ENCODE measurements at regions not wholly inside any gene's neighbourhood (a gene's known extent, or its start where the extent isn't known, plus 50 kb on each side); places are given as distances from the start of the nearest gene placed in this dataset.
A peak's percentile ranks its signal among the peaks of the same experiment; 100 is the strongest.

GRCh38 chr11:59012398-59013265 is 73.3 kb downstream of the GLYATL1 start:
- DNase-seq (peak; percentile 73 to 95 (median 91)), ATAC-seq (peak; percentile 95 to 100 (median 98))
- H3K27me3 ChIP-seq = no peaks in the 10 kb centered on the region
- no peak overlapping the region for H3K4me3 ChIP-seq
- H3K4me1 ChIP-seq = peaks cover 0 to 37% (median 5%) of the 10 kb centered on the region in 4 donors
- TF ChIP-seq POLR2A (IDR thresholded peaks at IDR 0.05) = peak; percentile 36
- TF ChIP-seq, protein P1, sequence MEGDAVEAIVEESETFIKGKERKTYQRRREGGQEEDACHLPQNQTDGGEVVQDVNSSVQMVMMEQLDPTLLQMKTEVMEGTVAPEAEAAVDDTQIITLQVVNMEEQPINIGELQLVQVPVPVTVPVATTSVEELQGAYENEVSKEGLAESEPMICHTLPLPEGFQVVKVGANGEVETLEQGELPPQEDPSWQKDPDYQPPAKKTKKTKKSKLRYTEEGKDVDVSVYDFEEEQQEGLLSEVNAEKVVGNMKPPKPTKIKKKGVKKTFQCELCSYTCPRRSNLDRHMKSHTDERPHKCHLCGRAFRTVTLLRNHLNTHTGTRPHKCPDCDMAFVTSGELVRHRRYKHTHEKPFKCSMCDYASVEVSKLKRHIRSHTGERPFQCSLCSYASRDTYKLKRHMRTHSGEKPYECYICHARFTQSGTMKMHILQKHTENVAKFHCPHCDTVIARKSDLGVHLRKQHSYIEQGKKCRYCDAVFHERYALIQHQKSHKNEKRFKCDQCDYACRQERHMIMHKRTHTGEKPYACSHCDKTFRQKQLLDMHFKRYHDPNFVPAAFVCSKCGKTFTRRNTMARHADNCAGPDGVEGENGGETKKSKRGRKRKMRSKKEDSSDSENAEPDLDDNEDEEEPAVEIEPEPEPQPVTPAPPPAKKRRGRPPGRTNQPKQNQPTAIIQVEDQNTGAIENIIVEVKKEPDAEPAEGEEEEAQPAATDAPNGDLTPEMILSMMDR (IDR thresholded peaks at IDR 0.05) = no peak
- H3K36me3 ChIP-seq = no peaks in the 10 kb centered on the region
- H3K27ac ChIP-seq = peak overlapping the region; percentile 23 to 85 (median 77)
- WGBS (ENCODE audit: insufficient coverage, low coverage, low lambda C conversion rate, missing lambda C conversion rate) = 33% methylated on average over 4 of the region's 4 CpGs
- intact Hi-C loops (cut with DNase I) = no loop called here
- no peaks in the 10 kb centered on the region for H3K9me3 ChIP-seq

DNA sequence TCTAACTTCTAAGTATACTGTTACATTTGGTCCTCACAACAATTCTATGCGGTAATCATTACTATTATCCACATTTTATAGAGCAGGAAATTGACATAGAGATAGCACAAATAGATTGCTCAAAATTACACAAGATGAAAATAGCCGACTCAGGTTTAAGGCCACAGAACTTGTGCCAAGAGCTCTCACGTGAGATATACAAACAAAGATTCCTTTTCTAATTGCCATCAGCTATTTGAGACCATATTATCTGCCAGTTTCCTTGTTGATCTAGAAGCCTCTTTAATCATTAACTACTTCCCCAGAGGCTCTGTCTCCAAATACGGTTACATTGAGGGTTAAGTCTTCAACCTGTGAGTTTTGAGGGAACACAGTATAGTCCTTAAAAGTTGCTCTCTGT is 61.0 kb upstream of the GLYATL1B start:
- Histone ChIP-seq H3K9me3 (no peaks in the 10 kb centered on the region), H3K27ac (no peak overlapping the region), H3K36me3 (no peaks in the 10 kb centered on the region), H3K4me1 (peaks cover 0 to 12% (median 4%) of the 10 kb centered on the region in 4 donors), H3K27me3 (no peaks in the 10 kb centered on the region), H3K4me3 (no peak overlapping the region)
- 19% methylated on average over 4 of the region's 4 CpGs for WGBS (ENCODE audit: insufficient coverage, low coverage, low lambda C conversion rate, missing lambda C conversion rate)
- ATAC-seq (peak; percentile 84 to 97 (median 94)), DNase-seq (peak in 1 of 3 donors; percentile 72)
- no peak for TF ChIP-seq POLR2A (IDR thresholded peaks at IDR 0.05)
- TF ChIP-seq, protein P1 (IDR thresholded peaks at IDR 0.05) = no peak
- intact Hi-C loops (cut with DNase I) = no loop called here

- Histone ChIP-seq H3K4me3 (no peak overlapping the region), H3K9me3 (no peaks in the 10 kb centered on the region), H3K27ac (no peak overlapping the region), H3K27me3 (no peaks in the 10 kb centered on the region), H3K4me1 (peaks cover 0 to 12% (median 4%) of the 10 kb centered on the region in 4 donors), H3K36me3 (no peaks in the 10 kb centered on the region)
- 69% methylated on average over 5 of the region's 5 CpGs for WGBS (ENCODE audit: insufficient coverage, low coverage, low lambda C conversion rate, missing lambda C conversion rate)
- DNase-seq (no peak), ATAC-seq (no peak)
- TF ChIP-seq POLR2A (IDR thresholded peaks at IDR 0.05) = no peak
- TF ChIP-seq, protein P1 (IDR thresholded peaks at IDR 0.05) = no peak
- intact Hi-C loops (cut with DNase I) = no loop called here
Observed at GRCh38 chr11:59028105-59028504, 58.0 kb upstream of the GLYATL1B start.

DNA sequence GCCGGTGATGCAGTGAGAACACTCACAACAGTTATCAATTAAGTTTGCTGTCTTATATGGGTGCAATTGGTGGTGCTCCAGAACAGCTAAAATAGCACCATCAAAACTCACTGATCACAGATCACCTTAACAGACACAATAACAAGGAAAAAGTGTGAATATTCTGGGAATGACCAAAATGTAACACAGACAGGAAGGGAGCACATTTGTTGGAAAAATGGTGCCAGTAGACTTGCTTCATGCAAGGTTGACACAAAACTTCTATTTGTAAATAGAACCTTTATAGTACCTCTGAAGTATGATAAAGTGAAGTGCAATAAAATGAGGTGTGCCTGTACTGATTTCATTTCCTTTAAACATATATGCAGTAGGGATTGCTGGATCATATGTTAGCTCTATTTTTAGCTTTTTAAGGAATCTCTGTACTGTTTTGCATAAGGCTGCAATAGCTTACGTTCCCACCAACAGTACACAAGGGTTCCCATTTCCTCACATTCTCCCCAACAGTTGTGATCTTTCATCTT is 56.7 kb upstream of the GLYATL1B start:
- no peaks in the 10 kb centered on the region for H3K9me3 ChIP-seq
- ATAC-seq (no peak), DNase-seq (no peak)
- no peak overlapping the region for H3K4me3 ChIP-seq
- TF ChIP-seq, protein P1 (IDR thresholded peaks at IDR 0.05) = no peak
- TF ChIP-seq POLR2A (IDR thresholded peaks at IDR 0.05) = no peak
- H3K36me3 ChIP-seq = no peaks in the 10 kb centered on the region
- intact Hi-C loops (cut with DNase I) = no loop called here
- 81% methylated on average over 2 of the region's 2 CpGs for WGBS (ENCODE audit: insufficient coverage, low coverage, low lambda C conversion rate, missing lambda C conversion rate)
- H3K4me1 ChIP-seq = peaks cover 0 to 12% (median 4%) of the 10 kb centered on the region in 4 donors
- H3K27me3 ChIP-seq = no peaks in the 10 kb centered on the region
- no peak overlapping the region for H3K27ac ChIP-seq

All from right lobe of liver (tissue), 6 donors.